Spleen (tissue), 7 donors: ENCODE measurements at regions not wholly inside any gene's neighbourhood (a gene's known extent, or its start where the extent isn't known, plus 50 kb on each side); places are given as distances from the start of the nearest gene placed in this dataset.

Experiments
- CTCF ChIP-seq, 11 experiments: fragments of 200-600 bp in 7 of 11; fragments of 450-650 bp in 4 of 11; sonication (generic) in 4 of 11; IDR thresholded peaks in 8 of 11; conservative IDR thresholded peaks in 3 of 11; 1 replicate in 7 of 11; 2 replicates in 4 of 11; pipeline versions ENCODE4 v1.4.0 to v1.8.0; 2016 to 2021; ENCODE audit warnings: antibody characterized with exemption in 11 of 11, inconsistent platforms in 4 of 11, mild to moderate bottlenecking in 1 of 11
- POLR2AphosphoS5 ChIP-seq, 3 donors: sonication (generic); formaldehyde crosslinking; IDR thresholded peaks; one replicate each; pipeline ENCODE4 v1.5.1; 2017; ENCODE audit warnings: antibody characterized with exemption in 3 of 3
- donor health status: DM: no; HTN: no; CAD: no; lungs with moderate emphysema.
- donor health status: DM: no; HTN: no; CAD: no.
- donor health status: DM: no; HTN: no; CAD: no.

DNA sequence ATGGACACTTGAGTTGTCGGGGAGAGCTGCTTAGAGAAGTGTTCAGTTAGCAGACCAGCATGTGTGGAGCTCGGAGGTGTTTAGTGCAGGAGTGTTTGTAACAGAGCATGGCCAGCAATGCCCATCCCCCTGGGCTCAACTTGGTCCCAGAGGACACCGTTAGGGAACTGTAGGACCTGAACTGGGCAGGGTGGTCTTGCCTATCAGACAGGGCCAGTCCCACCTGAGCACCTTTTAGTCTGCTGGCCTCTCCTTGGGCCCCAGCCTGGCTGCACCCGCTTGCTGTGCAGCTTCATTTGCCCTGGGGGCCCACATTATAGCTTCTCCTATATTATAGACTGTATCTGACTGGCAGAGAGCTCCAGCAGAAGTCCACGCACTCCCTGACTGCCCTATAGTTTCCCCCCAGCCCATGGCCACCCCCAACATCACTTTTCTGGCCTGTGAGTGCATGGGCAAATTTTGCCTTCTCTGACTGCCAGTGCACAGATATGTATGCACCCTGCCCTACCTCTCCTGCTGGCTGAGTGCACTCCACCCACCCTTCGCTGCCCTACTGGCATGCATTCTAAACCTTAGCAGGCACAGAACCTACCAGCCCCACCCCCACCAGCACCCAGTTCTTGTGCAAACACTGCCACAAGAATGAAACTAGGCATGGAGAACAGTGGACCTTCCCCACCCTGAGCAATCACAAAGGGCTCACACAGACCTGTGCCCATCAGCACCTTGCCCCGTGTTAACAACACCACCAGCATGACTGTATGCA lies 1030.6 kb upstream of the GHITM start:
- no peak for TF ChIP-seq CTCF (IDR thresholded peaks at IDR 0.05 in 8 of 11, conservative IDR thresholded peaks at IDR 0.05 in 3 of 11)
- no peak for TF ChIP-seq POLR2AphosphoS5 (IDR thresholded peaks at IDR 0.05)
